SK-N-SH (cell line): ENCODE measurements at regions not wholly inside any gene's neighbourhood (a gene's known extent, or its start where the extent isn't known, plus 50 kb on each side); places are given as distances from the start of the nearest gene placed in this dataset.

ENCODE experiments used
- TAF1 ChIP-seq: IDR thresholded peaks from 2 replicates; pipeline ENCODE4 v1.6.1; 2012; ENCODE audit warnings: low read depth, mild to moderate bottlenecking, low read length, moderate library complexity, borderline replicate concordance
- TF ChIP-seq, protein P1 (sequence below): fragments of 200-600 bp; sonication (generic); IDR thresholded peaks from 2 replicates; pipeline ENCODE4 v1.6.1; 2017; ENCODE audit warnings: antibody characterized with exemption, mild to moderate bottlenecking, moderate library complexity
- TF ChIP-seq, protein P2 (sequence below): fragments of 150-350 bp; IDR thresholded peaks from 2 replicates; pipeline ENCODE4 v1.6.1; 2017; ENCODE audit warnings: antibody characterized with exemption, low read length, low read depth, borderline replicate concordance

DNA sequence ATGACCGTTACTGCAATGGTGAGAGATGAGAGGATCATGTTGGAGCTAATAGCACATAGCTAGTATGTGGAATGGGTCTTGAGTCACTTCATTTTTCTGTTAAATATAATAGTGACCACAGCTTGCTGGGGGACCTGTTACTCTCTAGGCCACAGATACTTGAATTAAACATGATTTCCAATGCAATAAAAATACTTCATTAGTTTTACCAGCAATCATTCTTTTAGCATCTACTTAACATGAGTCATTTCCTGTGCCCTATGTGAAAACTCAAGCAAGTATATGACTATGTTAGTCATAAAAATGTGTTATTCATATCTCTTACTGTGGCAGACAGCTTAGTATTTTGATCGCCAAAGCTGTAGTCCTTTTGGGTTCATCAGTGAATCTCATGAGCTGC is 798.8 kb downstream of the SLC16A7 start:
- TF ChIP-seq, protein P1, sequence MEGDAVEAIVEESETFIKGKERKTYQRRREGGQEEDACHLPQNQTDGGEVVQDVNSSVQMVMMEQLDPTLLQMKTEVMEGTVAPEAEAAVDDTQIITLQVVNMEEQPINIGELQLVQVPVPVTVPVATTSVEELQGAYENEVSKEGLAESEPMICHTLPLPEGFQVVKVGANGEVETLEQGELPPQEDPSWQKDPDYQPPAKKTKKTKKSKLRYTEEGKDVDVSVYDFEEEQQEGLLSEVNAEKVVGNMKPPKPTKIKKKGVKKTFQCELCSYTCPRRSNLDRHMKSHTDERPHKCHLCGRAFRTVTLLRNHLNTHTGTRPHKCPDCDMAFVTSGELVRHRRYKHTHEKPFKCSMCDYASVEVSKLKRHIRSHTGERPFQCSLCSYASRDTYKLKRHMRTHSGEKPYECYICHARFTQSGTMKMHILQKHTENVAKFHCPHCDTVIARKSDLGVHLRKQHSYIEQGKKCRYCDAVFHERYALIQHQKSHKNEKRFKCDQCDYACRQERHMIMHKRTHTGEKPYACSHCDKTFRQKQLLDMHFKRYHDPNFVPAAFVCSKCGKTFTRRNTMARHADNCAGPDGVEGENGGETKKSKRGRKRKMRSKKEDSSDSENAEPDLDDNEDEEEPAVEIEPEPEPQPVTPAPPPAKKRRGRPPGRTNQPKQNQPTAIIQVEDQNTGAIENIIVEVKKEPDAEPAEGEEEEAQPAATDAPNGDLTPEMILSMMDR: no peak
- TF ChIP-seq, protein P2, sequence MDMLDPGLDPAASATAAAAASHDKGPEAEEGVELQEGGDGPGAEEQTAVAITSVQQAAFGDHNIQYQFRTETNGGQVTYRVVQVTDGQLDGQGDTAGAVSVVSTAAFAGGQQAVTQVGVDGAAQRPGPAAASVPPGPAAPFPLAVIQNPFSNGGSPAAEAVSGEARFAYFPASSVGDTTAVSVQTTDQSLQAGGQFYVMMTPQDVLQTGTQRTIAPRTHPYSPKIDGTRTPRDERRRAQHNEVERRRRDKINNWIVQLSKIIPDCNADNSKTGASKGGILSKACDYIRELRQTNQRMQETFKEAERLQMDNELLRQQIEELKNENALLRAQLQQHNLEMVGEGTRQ: no peak
- no peak for TF ChIP-seq TAF1
